Caco-2 (cell line): ENCODE measurements at regions not wholly inside any gene's neighbourhood (a gene's known extent, or its start where the extent isn't known, plus 50 kb on each side); places are given as distances from the start of the nearest gene placed in this dataset.

Experiments used
- BruUV-seq: library from RNA; stranded (reverse); fragments of 400-500 nt; replicated peaks from 2 replicates; lab custom pipeline; 2021; lab: Mats Ljungman, UMichigan
- CTCF ChIA-PET: fragments of 300-600 bp; sonication (Branson Sonifier 250); formaldehyde crosslinking; loops from one replicate; lab custom pipeline; 2022; ENCODE audit warnings: antibody characterized with exemption; lab: Charles Lee
- POLR2A ChIA-PET: fragments of 300-600 bp; sonication (Branson Sonifier 250); formaldehyde crosslinking; loops from one replicate; lab custom pipeline; 2022; ENCODE audit warnings: antibody characterized with exemption; lab: Charles Lee
- DNase-seq, 2 experiments: peaks; one replicate each; pipeline versions ENCODE4 v3.0.0 to v3.0.0-alpha.2; 2020 to 2022
- H3K27me3 ChIP-seq: replicated peaks from 2 replicates; pipeline ENCODE4 v1.6.0; 2011; ENCODE audit warnings: low read length; ENCODE audit not compliant: control insufficient read depth, insufficient read depth
- H3K36me3 ChIP-seq: 2 replicates; pipeline ENCODE4 v1.5.1; 2011; ENCODE audit warnings: low read length; ENCODE audit not compliant: control insufficient read depth, insufficient read depth
- H3K4me1 ChIP-seq: fragments of 250-450 bp; sonication (Bioruptor Pico); 2 replicates; pipeline ENCODE4 v1.5.1; 2020; ENCODE audit warnings: mild to moderate bottlenecking
- H3K4me3 ChIP-seq: 2 replicates; pipeline ENCODE4 v1.5.1; 2011; ENCODE audit warnings: low read depth, mild to moderate bottlenecking, control low read depth, low read length
- H3K9me3 ChIP-seq: fragments of 250-450 bp; sonication (Bioruptor Pico); 2 replicates; pipeline ENCODE4 v1.5.1; 2020; ENCODE audit warnings: mild to moderate bottlenecking, moderate library complexity
- H3K27ac Mint-ChIP-seq: one replicate; pipeline ENCODE4 v1.8.0; 2022; ENCODE audit warnings: mixed read lengths; ENCODE audit not compliant: unreplicated experiment
- H3K27me3 Mint-ChIP-seq: one replicate; pipeline ENCODE4 v1.8.0; 2022; ENCODE audit warnings: mixed read lengths; ENCODE audit not compliant: insufficient read depth, unreplicated experiment
- H3K36me3 Mint-ChIP-seq: one replicate; pipeline ENCODE4 v1.8.0; 2022; ENCODE audit warnings: mild to moderate bottlenecking, mixed read lengths; ENCODE audit not compliant: insufficient read depth, unreplicated experiment
- H3K4me1 Mint-ChIP-seq: one replicate; pipeline ENCODE4 v1.8.0; 2022; ENCODE audit warnings: low read depth, mixed read lengths; ENCODE audit not compliant: unreplicated experiment
- H3K4me3 Mint-ChIP-seq: one replicate; pipeline ENCODE4 v1.8.0; 2022; ENCODE audit warnings: mild to moderate bottlenecking, moderate library complexity, mixed read lengths; ENCODE audit not compliant: unreplicated experiment
- H3K9me3 Mint-ChIP-seq: one replicate; pipeline ENCODE4 v1.8.0; 2022; ENCODE audit warnings: mixed read lengths; ENCODE audit not compliant: unreplicated experiment
- intact Hi-C: fragments of 100-400 bp; cut with micrococcal nuclease; formaldehyde crosslinking; loops from one replicate; pipeline ENCODE4 v1.10.0; 2022; ENCODE audit not compliant: unreplicated experiment
- TF ChIP-seq, protein P1 (sequence below), 2 experiments: fragments of 200-600 bp in 1 of 2; IDR thresholded peaks; 1 replicate in 1 of 2; 2 replicates in 1 of 2; pipeline versions ENCODE4 v1.5.1 to v1.8.0; 2011 to 2022; ENCODE audit warnings: antibody characterized with exemption in 1 of 2, control low read depth in 1 of 2, inconsistent platforms in 1 of 2, low read depth in 1 of 2, low read length in 1 of 2, mild to moderate bottlenecking in 1 of 2, moderate library complexity in 1 of 2; ENCODE audit not compliant: insufficient read depth in 1 of 2, severe bottlenecking in 1 of 2, unreplicated experiment in 1 of 2

DNA sequence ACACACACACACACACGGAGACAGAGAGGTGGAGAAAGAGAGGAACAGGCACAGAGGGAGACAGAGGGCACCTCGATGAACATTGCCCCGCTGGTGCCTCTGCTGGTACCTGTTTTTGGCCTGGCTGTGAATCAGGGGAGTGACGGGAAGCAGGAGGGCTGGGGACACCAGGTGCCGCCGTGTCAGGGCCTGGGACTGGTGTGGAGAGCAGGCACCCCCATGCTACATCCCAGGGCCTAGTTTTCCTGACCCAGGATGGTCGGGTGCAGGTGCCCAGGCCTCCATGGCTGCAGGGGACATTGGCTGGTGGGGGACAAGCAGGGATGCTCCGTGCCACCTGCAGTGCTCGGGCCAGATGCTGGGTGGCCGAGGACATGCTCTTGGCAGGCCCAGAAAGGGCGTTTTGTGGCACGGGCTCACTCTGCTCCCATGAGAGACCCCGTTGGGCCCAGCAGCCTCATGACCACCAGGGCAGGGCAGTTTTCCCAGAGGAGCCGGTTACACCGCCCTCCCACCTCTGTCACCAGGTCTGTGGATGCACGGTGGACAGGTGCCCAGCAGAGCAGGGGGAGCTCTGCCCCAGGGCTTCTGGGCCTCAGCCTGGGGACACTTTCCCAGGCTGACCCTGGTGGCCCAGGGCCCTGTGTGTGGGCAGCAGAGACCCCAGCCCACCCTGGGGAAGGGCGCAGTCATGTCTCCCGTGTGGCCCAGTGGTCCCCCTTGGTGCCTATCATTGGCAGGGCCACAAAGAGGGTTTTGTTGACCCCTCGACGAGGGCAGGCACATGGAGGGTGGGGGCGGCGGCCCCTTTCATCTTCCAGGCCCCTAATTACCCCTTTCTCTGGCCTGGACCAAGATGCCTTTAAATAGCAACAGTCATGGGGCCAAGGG lies 207.5 kb upstream of the RTL1 start:
- BruUV-seq: no TSS peak
- DNase-seq: no peak
- H3K4me1 ChIP-seq: no peaks in the 10 kb centered on the region
- Mint-ChIP-seq H3K27ac (no peak overlapping the region), H3K9me3 (peaks cover 15% of the 10 kb centered on the region), H3K4me1 (no peaks in the 10 kb centered on the region), H3K4me3 (no peak overlapping the region), H3K36me3 (no peaks in the 10 kb centered on the region), H3K27me3 (peaks cover 4% of the 10 kb centered on the region)
- CTCF ChIA-PET: no interaction called here
- no peaks in the 10 kb centered on the region for H3K27me3 ChIP-seq
- intact Hi-C loops: no loop called here
- H3K4me3 ChIP-seq: no peak overlapping the region
- H3K9me3 ChIP-seq: no peaks in the 10 kb centered on the region
- no peaks in the 10 kb centered on the region for H3K36me3 ChIP-seq
- POLR2A ChIA-PET: no interaction called here
- TF ChIP-seq, protein P1, sequence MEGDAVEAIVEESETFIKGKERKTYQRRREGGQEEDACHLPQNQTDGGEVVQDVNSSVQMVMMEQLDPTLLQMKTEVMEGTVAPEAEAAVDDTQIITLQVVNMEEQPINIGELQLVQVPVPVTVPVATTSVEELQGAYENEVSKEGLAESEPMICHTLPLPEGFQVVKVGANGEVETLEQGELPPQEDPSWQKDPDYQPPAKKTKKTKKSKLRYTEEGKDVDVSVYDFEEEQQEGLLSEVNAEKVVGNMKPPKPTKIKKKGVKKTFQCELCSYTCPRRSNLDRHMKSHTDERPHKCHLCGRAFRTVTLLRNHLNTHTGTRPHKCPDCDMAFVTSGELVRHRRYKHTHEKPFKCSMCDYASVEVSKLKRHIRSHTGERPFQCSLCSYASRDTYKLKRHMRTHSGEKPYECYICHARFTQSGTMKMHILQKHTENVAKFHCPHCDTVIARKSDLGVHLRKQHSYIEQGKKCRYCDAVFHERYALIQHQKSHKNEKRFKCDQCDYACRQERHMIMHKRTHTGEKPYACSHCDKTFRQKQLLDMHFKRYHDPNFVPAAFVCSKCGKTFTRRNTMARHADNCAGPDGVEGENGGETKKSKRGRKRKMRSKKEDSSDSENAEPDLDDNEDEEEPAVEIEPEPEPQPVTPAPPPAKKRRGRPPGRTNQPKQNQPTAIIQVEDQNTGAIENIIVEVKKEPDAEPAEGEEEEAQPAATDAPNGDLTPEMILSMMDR (IDR thresholded peaks at IDR 0.05; ENCODE audit: insufficient read depth in 1 of 2, low read depth in 1 of 2, low read length in 1 of 2, severe bottlenecking in 1 of 2, unreplicated experiment in 1 of 2): no peak

GRCh38 chr14:101111620-101112290 lies 208.2 kb upstream of the RTL1 start:
- no TSS peak for BruUV-seq
- H3K36me3 Mint-ChIP-seq: no peaks in the 10 kb centered on the region
- H3K27me3 Mint-ChIP-seq: peaks cover 4% of the 10 kb centered on the region
- Histone ChIP-seq H3K4me1 (no peaks in the 10 kb centered on the region), H3K4me3 (no peak overlapping the region), H3K27me3 (no peaks in the 10 kb centered on the region), H3K36me3 (no peaks in the 10 kb centered on the region), H3K9me3 (no peaks in the 10 kb centered on the region)
- peaks cover 7% of the 10 kb centered on the region for H3K9me3 Mint-ChIP-seq
- no peak overlapping the region for H3K4me3 Mint-ChIP-seq
- intact Hi-C loops: no loop called here
- H3K4me1 Mint-ChIP-seq: no peaks in the 10 kb centered on the region
- no peak overlapping the region for H3K27ac Mint-ChIP-seq
- POLR2A ChIA-PET: no interaction called here
- TF ChIP-seq, protein P1 (IDR thresholded peaks at IDR 0.05; ENCODE audit: insufficient read depth in 1 of 2, low read depth in 1 of 2, low read length in 1 of 2, severe bottlenecking in 1 of 2, unreplicated experiment in 1 of 2): no peak
- CTCF ChIA-PET: no interaction called here
- no peak for DNase-seq

DNA sequence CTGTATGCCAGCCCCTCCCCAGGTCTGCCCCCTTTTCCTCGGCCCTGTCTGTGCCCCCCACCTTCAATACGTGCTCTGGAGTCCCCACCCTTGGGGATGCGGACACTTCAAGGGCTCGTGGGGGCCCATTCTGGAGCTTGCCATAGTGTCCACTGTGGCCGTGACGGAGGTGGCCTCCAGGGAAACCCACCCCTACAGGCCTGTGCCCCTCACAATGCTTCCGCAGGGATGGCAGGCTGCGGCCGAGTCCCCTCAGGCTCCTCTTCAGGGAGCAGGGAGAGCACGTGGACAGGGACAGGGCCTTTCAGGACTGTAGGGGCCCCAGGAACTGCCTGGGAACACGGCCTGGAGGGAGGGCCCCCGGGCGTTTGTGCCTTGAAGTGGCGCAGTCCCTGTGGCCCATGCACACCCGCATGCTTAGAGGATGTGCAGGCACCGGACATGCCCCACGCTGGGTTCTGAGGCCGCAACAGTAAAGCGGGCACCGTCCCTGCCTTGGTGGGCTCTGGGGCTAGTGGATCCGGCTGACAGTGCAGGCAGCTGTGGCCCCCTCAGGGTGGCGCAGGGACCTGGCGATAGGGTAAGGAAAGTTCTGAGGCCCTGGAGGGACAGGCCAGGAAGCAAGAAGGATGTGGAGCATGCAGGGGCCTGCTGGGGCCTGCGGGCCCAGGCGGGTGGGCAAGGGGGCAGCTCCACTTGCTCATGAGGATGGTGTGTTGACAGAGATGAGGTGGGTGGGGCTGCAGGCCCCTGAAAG lies 209.0 kb upstream of the RTL1 start:
- no TSS peak for BruUV-seq

More for the DNA sequence above, 209.0 kb upstream of the RTL1 start:
- no peaks in the 10 kb centered on the region for H3K4me1 ChIP-seq
- intact Hi-C loops: no loop called here
- H3K27me3 Mint-ChIP-seq: peaks cover 7% of the 10 kb centered on the region
- ChIA-PET POLR2A (no interaction called here), CTCF (no interaction called here)
- H3K36me3 ChIP-seq: no peaks in the 10 kb centered on the region
- no peak overlapping the region for H3K4me3 Mint-ChIP-seq
- no peaks in the 10 kb centered on the region for H3K9me3 Mint-ChIP-seq
- no peak for DNase-seq
- H3K9me3 ChIP-seq: no peaks in the 10 kb centered on the region
- no peaks in the 10 kb centered on the region for H3K27me3 ChIP-seq
- TF ChIP-seq, protein P1 (IDR thresholded peaks at IDR 0.05; ENCODE audit: insufficient read depth in 1 of 2, low read depth in 1 of 2, low read length in 1 of 2, severe bottlenecking in 1 of 2, unreplicated experiment in 1 of 2): no peak
- H3K4me1 Mint-ChIP-seq: no peaks in the 10 kb centered on the region
- H3K4me3 ChIP-seq: no peak overlapping the region
- no peak overlapping the region for H3K27ac Mint-ChIP-seq
- no peaks in the 10 kb centered on the region for H3K36me3 Mint-ChIP-seq
